ENCODE measurements at regions not wholly inside any gene's neighbourhood (a gene's known extent, or its start where the extent isn't known, plus 50 kb on each side); places are given as distances from the start of the nearest gene placed in this dataset.

DNA sequence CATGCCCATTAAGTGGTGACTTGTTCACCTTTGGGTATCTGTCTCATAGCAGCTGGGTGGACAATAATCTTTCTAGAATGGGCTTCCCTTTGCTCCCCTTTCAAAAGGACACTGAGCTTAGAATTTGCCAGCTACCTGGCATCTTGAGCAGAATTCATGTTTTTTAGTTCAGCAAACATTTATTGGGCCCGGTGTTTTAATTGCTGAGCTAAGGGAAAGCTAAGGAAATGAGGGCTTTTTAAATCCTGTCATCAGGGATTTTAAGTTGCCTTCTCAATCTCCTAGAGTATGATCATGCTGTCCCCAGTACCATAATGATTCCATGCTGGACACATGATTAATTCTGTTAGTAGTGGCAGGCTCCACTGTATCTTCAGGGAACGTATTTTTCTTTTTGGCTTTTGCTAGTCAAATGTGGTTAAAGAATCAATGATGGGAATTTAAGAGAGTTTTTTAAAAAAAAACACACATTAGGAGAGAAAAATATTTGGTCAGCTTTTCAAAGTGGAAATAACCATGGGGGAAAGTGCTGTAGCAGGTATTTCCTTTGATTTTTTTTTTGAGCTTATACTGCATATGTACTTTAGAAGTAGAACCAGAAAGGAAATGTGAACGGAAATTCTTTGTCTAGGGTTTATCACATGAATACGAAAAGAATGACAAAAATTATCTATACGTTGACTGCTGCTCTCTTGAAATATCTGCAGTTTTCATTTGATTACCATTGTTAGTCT is 208.9 kb downstream of the CLCN4 start:
- Histone ChIP-seq H3K36me3 (ENCODE audit: insufficient read depth, low read length) (no peaks in the 10 kb centered on the region), H3K79me2 (ENCODE audit: insufficient read depth, low read length) (no peaks in the 10 kb centered on the region), H3F3A (ENCODE audit: insufficient read depth, low read length) (no peaks in the 10 kb centered on the region), H3K9me3 (ENCODE audit: low read length) (no peaks in the 10 kb centered on the region), H3K4me3 (ENCODE audit: low read depth, low read length, poor library complexity, severe bottlenecking) (no peak overlapping the region), H3K4me1 (ENCODE audit: insufficient read depth, low read length, severe bottlenecking) (no peaks in the 10 kb centered on the region), H4K20me1 (ENCODE audit: insufficient read depth, low read length) (no peaks in the 10 kb centered on the region), H3K9me2 (ENCODE audit: low read depth, low read length) (no peaks in the 10 kb centered on the region), H3K4me2 (ENCODE audit: low read length) (no peak overlapping the region), H2AFZ (ENCODE audit: low read length) (no peak overlapping the region), H3K9ac (ENCODE audit: low read length) (no peak overlapping the region), H3K27ac (ENCODE audit: low read depth, low read length, poor library complexity, severe bottlenecking) (no peak overlapping the region), H3K27me3 (ENCODE audit: insufficient read depth, low read length) (no peaks in the 10 kb centered on the region)
- TF ChIP-seq, protein P1, sequence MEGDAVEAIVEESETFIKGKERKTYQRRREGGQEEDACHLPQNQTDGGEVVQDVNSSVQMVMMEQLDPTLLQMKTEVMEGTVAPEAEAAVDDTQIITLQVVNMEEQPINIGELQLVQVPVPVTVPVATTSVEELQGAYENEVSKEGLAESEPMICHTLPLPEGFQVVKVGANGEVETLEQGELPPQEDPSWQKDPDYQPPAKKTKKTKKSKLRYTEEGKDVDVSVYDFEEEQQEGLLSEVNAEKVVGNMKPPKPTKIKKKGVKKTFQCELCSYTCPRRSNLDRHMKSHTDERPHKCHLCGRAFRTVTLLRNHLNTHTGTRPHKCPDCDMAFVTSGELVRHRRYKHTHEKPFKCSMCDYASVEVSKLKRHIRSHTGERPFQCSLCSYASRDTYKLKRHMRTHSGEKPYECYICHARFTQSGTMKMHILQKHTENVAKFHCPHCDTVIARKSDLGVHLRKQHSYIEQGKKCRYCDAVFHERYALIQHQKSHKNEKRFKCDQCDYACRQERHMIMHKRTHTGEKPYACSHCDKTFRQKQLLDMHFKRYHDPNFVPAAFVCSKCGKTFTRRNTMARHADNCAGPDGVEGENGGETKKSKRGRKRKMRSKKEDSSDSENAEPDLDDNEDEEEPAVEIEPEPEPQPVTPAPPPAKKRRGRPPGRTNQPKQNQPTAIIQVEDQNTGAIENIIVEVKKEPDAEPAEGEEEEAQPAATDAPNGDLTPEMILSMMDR (IDR thresholded peaks at IDR 0.05; ENCODE audit: low read length): no peak
- TF ChIP-seq EZH2 (IDR thresholded peaks at IDR 0.05; ENCODE audit: borderline replicate concordance, low read length): no peak

DNA sequence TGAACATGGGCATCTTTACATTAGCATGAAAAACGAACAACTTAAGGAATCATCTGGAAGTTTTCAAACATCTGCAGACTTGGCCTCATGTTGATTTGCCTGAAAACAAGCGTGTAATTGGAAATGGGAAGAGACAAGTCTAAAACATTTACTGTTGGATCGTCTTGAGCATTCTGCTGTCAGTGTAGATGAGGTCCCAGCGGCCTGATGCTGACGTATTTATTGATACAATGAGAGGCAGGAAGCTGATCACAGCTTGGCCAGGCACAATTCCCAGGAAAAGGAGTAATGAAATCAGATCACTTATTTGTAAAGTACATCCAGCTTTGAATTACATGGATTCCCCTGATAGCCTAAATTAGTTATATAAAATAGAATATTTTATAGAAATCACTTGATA is 210.6 kb downstream of the CLCN4 start:
- H3F3A ChIP-seq (ENCODE audit: insufficient read depth, low read length): no peaks in the 10 kb centered on the region
- no peaks in the 10 kb centered on the region for H3K9me2 ChIP-seq (ENCODE audit: low read depth, low read length)
- no peaks in the 10 kb centered on the region for H3K27me3 ChIP-seq (ENCODE audit: insufficient read depth, low read length)
- H3K4me1 ChIP-seq (ENCODE audit: insufficient read depth, low read length, severe bottlenecking): no peaks in the 10 kb centered on the region
- H3K79me2 ChIP-seq (ENCODE audit: insufficient read depth, low read length): no peaks in the 10 kb centered on the region
- no peak for TF ChIP-seq EZH2 (IDR thresholded peaks at IDR 0.05; ENCODE audit: borderline replicate concordance, low read length)
- TF ChIP-seq, protein P1 (IDR thresholded peaks at IDR 0.05; ENCODE audit: low read length): no peak
- no peaks in the 10 kb centered on the region for H3K9me3 ChIP-seq (ENCODE audit: low read length)
- no peak overlapping the region for H3K4me2 ChIP-seq (ENCODE audit: low read length)
- H3K27ac ChIP-seq (ENCODE audit: low read depth, low read length, poor library complexity, severe bottlenecking): no peak overlapping the region
- H4K20me1 ChIP-seq (ENCODE audit: insufficient read depth, low read length): no peaks in the 10 kb centered on the region
- no peak overlapping the region for H3K4me3 ChIP-seq (ENCODE audit: low read depth, low read length, poor library complexity, severe bottlenecking)
- H3K9ac ChIP-seq (ENCODE audit: low read length): no peak overlapping the region
- no peaks in the 10 kb centered on the region for H3K36me3 ChIP-seq (ENCODE audit: insufficient read depth, low read length)
- no peak overlapping the region for H2AFZ ChIP-seq (ENCODE audit: low read length)

DNA sequence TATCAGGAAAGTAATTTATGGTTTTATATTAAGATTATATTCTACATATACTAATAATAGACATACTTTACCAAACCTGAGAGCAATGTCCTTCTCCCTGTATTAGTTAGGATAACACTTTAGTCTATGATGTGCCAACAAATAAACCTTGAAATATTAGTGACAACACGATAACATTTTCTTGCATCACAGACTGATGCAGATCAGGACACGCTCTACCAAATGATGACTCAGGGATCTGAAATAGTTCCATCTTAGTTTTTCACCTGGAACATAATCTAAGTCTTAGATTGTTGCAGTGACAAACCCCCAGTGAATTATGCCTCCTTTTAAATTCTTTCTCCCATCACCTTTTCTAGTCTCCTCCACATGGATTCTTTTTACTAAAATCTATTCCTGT is 214.2 kb downstream of the CLCN4 start:
- H3K79me2 ChIP-seq (ENCODE audit: insufficient read depth, low read length): no peaks in the 10 kb centered on the region
- H3K4me1 ChIP-seq (ENCODE audit: insufficient read depth, low read length, severe bottlenecking): no peaks in the 10 kb centered on the region
- H3K9me2 ChIP-seq (ENCODE audit: low read depth, low read length): no peaks in the 10 kb centered on the region
- H3K4me2 ChIP-seq (ENCODE audit: low read length): no peak overlapping the region
- no peaks in the 10 kb centered on the region for H3K27me3 ChIP-seq (ENCODE audit: insufficient read depth, low read length)
- H3F3A ChIP-seq (ENCODE audit: insufficient read depth, low read length): no peaks in the 10 kb centered on the region
- H3K36me3 ChIP-seq (ENCODE audit: insufficient read depth, low read length): no peaks in the 10 kb centered on the region
- H3K27ac ChIP-seq (ENCODE audit: low read depth, low read length, poor library complexity, severe bottlenecking): no peak overlapping the region
- H3K9me3 ChIP-seq (ENCODE audit: low read length): no peaks in the 10 kb centered on the region
- H3K4me3 ChIP-seq (ENCODE audit: low read depth, low read length, poor library complexity, severe bottlenecking): no peak overlapping the region
- TF ChIP-seq, protein P1 (IDR thresholded peaks at IDR 0.05; ENCODE audit: low read length): no peak
- TF ChIP-seq EZH2 (IDR thresholded peaks at IDR 0.05; ENCODE audit: borderline replicate concordance, low read length): no peak
- H2AFZ ChIP-seq (ENCODE audit: low read length): no peak overlapping the region
- no peak overlapping the region for H3K9ac ChIP-seq (ENCODE audit: low read length)
- no peaks in the 10 kb centered on the region for H4K20me1 ChIP-seq (ENCODE audit: insufficient read depth, low read length)
